Hepatocyte (in vitro differentiated cells): ENCODE measurements at regions not wholly inside any gene's neighbourhood (a gene's known extent, or its start where the extent isn't known, plus 50 kb on each side); places are given as distances from the start of the nearest gene placed in this dataset.

Experiments
- CTCF ChIP-seq: fragments of 200-600 bp; sonication (generic); IDR thresholded peaks from 2 replicates; pipeline ENCODE4 v1.5.1; 2016; ENCODE audit warnings: antibody characterized with exemption, mild to moderate bottlenecking; ENCODE audit not compliant: poor library complexity
- EZH2 ChIP-seq: fragments of 200-600 bp; sonication (generic); IDR thresholded peaks from 2 replicates; pipeline ENCODE4 v1.6.1; 2016; ENCODE audit warnings: antibody characterized with exemption, mild to moderate bottlenecking, borderline replicate concordance
- EZH2phosphoT487 ChIP-seq: fragments of 200-600 bp; sonication (generic); IDR thresholded peaks from one replicate; pipeline ENCODE4 v1.6.1; 2018; ENCODE audit warnings: antibody characterized with exemption, mild to moderate bottlenecking, low read depth, moderate library complexity; ENCODE audit not compliant: unreplicated experiment, severe bottlenecking

- TF ChIP-seq CTCF (no peak), EZH2 (no peak), EZH2phosphoT487 (no peak)
Measured at GRCh38 chr12:82593143-82593542, 93.6 kb upstream of the TMTC2 start.
